OCI-LY3 (cell line): ENCODE measurements at regions not wholly inside any gene's neighbourhood (a gene's known extent, or its start where the extent isn't known, plus 50 kb on each side); places are given as distances from the start of the nearest gene placed in this dataset.

ENCODE experiments used
- CTCF ChIP-seq: fragments of 200-600, 300-600 bp; sonication (generic); IDR thresholded peaks from 2 replicates; pipeline ENCODE4 v1.5.1; 2014; ENCODE audit warnings: antibody characterized with exemption, low read length, low read depth
- EZH2phosphoT487 ChIP-seq: fragments of 200-600 bp; shearing (Covaris generic); IDR thresholded peaks from 2 replicates; pipeline ENCODE4 v1.6.1; 2018; ENCODE audit warnings: antibody characterized with exemption, mixed run types, low read depth

DNA sequence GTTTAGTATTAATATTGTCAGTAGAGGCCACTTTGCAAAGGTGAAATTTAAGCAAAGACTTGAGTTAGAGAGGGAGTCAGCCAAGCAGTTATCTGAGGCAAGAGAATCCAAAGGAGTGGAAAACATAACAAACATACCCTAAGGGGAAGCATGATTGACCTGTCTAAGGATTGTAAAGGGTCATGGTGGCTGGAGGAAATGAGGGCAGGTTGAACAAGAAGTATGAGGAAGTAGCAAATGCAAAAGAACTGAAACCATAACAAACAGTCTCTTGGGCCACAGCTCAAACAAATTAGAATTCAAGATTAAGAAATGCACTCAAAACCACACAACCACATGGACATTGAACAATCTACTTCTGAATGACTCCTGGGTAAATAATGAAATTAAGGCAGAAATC is 103.2 kb downstream of the FBXO5 start:
- TF ChIP-seq CTCF (no peak), EZH2phosphoT487 (no peak)
